Upper lobe of left lung (tissue), 6 donors: ENCODE measurements at regions not wholly inside any gene's neighbourhood (a gene's known extent, or its start where the extent isn't known, plus 50 kb on each side); places are given as distances from the start of the nearest gene placed in this dataset.

Experiments
- ATAC-seq, 2 donors: fragments of 200-7000 bp; cut with Tn5 transposase; one replicate each; pipeline ENCODE4 v1.9.1; 2022; ENCODE audit warnings: mild to moderate bottlenecking in 2 of 2, moderate library complexity in 2 of 2; ENCODE audit not compliant: low FRiP score in 2 of 2
- DNase-seq, 2 donors: peaks; one replicate each; pipeline ENCODE4 v3.0.0-alpha.2; 2019 to 2020
- H3K27ac ChIP-seq, 4 donors: fragments of 200-600 bp; sonication (generic); one replicate each; pipeline ENCODE4 v1.5.1; 2016 to 2019
- H3K27me3 ChIP-seq, 4 donors: fragments of 200-600 bp; sonication (generic); one replicate each; pipeline ENCODE4 v1.5.1; 2017 to 2019
- H3K36me3 ChIP-seq, 4 donors: fragments of 200-600 bp; sonication (generic); one replicate each; pipeline ENCODE4 v1.5.1; 2016 to 2019
- H3K4me1 ChIP-seq, 4 donors: fragments of 200-600 bp; sonication (generic); one replicate each; pipeline ENCODE4 v1.5.1; 2018 to 2019
- H3K4me3 ChIP-seq, 4 donors: fragments of 200-600 bp; sonication (generic); one replicate each; pipeline ENCODE4 v1.5.1; 2017 to 2019; ENCODE audit warnings: mild to moderate bottlenecking in 2 of 4, moderate library complexity in 1 of 4
- H3K9me3 ChIP-seq, 4 donors: fragments of 200-600 bp; sonication (generic); one replicate each; pipeline ENCODE4 v1.5.1; 2018 to 2019
- EP300 ChIP-seq, 4 donors: sonication (generic); formaldehyde crosslinking; IDR thresholded peaks; one replicate each; pipeline ENCODE4 v1.5.1; 2017; ENCODE audit warnings: antibody characterized with exemption in 4 of 4, control low read depth in 2 of 4
- POLR2A ChIP-seq, 4 donors: fragments of 450-650 bp; IDR thresholded peaks; one replicate each; pipeline ENCODE4 v1.5.1; 2016 to 2017; ENCODE audit warnings: antibody characterized with exemption in 4 of 4, mild to moderate bottlenecking in 2 of 4
- POLR2AphosphoS5 ChIP-seq, 2 donors: sonication (generic); formaldehyde crosslinking; IDR thresholded peaks; one replicate each; pipeline ENCODE4 v1.5.1; 2017; ENCODE audit warnings: antibody characterized with exemption in 2 of 2
- WGBS, 2 donors: methylation state at CpG; one replicate each; pipeline ENCODE4 v1.1.5; 2017 to 2018; 5-methylcytosine and 5-hydroxymethylcytosine counted together
- TF ChIP-seq, protein P1 (sequence below), 6 experiments: fragments of 450-650 bp in 4 of 6; fragments of 200-600 bp in 2 of 6; sonication (generic) in 2 of 6; IDR thresholded peaks; one replicate each; pipeline ENCODE4 v1.5.1; 2016 to 2019; ENCODE audit warnings: antibody characterized with exemption in 6 of 6
- donor health status: DM: no; HTN: no; CAD: no; lungs with moderate emphysema.
- donor health status: DM: no; HTN: yes; CAD: no; lungs with severe emphysema.

DNA sequence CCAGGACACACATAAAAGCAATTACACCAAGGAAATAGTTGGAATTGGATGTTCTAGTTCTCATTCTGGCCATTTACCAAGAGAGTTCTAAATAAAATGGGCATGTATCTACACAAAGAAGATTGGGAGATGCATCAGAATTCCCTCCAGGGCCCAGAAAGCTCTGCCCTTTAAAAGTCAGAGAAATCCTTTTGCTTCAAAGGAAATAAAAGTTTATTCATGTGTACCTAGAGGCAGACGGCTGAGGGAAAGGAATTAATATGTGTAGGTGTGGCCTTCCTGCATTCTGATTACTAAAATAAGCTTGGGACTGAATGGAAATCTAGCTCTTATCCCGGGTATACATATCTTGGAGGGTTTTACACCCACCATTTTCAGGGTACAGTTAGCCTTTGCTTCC, 719.4 kb downstream of the SEMA5A start:
- no peak for ATAC-seq
- H3K27ac ChIP-seq, result no peak overlapping the region

DNA sequence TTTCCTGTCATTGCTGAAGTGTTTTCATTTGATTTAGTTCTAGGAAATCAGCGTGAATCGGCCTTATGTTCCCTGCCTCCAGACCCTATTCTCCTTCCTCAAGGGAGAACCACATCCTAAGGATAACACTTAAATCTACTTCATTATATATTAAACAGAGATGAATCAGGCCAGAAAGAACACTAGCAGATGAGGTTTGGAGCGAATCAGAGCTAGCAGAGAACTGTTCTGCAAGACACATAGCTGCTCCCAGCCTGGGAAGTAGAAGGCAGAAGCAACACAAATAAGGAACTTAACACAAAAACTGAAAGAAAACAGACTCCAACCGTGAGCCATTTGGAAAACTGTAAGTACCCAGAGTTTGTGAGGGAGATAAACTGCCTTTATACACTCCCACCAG, 718.2 kb downstream of the SEMA5A start:
- H3K4me3 ChIP-seq, result no peak overlapping the region
- no peaks in the 10 kb centered on the region for H3K4me1 ChIP-seq
- no peaks in the 10 kb centered on the region for H3K36me3 ChIP-seq
- ATAC-seq (no peak), DNase-seq (no peak)
- no peaks in the 10 kb centered on the region for H3K27me3 ChIP-seq
- H3K9me3 ChIP-seq, result no peaks in the 10 kb centered on the region
- peak overlapping the region in 3 of 4 donors; percentile 0 to 54 (median 50) for H3K27ac ChIP-seq
- 51 to 61% methylated on average over 4 of the region's 4 CpGs for whole genome bisulfite sequencing, 2 donors
- TF ChIP-seq, protein P1, sequence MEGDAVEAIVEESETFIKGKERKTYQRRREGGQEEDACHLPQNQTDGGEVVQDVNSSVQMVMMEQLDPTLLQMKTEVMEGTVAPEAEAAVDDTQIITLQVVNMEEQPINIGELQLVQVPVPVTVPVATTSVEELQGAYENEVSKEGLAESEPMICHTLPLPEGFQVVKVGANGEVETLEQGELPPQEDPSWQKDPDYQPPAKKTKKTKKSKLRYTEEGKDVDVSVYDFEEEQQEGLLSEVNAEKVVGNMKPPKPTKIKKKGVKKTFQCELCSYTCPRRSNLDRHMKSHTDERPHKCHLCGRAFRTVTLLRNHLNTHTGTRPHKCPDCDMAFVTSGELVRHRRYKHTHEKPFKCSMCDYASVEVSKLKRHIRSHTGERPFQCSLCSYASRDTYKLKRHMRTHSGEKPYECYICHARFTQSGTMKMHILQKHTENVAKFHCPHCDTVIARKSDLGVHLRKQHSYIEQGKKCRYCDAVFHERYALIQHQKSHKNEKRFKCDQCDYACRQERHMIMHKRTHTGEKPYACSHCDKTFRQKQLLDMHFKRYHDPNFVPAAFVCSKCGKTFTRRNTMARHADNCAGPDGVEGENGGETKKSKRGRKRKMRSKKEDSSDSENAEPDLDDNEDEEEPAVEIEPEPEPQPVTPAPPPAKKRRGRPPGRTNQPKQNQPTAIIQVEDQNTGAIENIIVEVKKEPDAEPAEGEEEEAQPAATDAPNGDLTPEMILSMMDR (IDR thresholded peaks at IDR 0.05), result no peak
- TF ChIP-seq POLR2AphosphoS5 (IDR thresholded peaks at IDR 0.05), result no peak
- no peak for TF ChIP-seq POLR2A (IDR thresholded peaks at IDR 0.05)
- TF ChIP-seq EP300 (IDR thresholded peaks at IDR 0.05), result no peak

More for the DNA sequence above, 719.4 kb downstream of the SEMA5A start:
- Histone ChIP-seq H3K4me3 (no peak overlapping the region), H3K27me3 (no peaks in the 10 kb centered on the region), H3K36me3 (no peaks in the 10 kb centered on the region), H3K9me3 (no peaks in the 10 kb centered on the region), H3K4me1 (no peaks in the 10 kb centered on the region)
- no peak for DNase-seq
- TF ChIP-seq, protein P1 (IDR thresholded peaks at IDR 0.05), result no peak
- TF ChIP-seq EP300 (IDR thresholded peaks at IDR 0.05) (no peak), POLR2A (IDR thresholded peaks at IDR 0.05) (no peak), POLR2AphosphoS5 (IDR thresholded peaks at IDR 0.05) (no peak)
- 43 to 53% methylated on average over 2 of the region's 2 CpGs for WGBS, 2 donors

DNA sequence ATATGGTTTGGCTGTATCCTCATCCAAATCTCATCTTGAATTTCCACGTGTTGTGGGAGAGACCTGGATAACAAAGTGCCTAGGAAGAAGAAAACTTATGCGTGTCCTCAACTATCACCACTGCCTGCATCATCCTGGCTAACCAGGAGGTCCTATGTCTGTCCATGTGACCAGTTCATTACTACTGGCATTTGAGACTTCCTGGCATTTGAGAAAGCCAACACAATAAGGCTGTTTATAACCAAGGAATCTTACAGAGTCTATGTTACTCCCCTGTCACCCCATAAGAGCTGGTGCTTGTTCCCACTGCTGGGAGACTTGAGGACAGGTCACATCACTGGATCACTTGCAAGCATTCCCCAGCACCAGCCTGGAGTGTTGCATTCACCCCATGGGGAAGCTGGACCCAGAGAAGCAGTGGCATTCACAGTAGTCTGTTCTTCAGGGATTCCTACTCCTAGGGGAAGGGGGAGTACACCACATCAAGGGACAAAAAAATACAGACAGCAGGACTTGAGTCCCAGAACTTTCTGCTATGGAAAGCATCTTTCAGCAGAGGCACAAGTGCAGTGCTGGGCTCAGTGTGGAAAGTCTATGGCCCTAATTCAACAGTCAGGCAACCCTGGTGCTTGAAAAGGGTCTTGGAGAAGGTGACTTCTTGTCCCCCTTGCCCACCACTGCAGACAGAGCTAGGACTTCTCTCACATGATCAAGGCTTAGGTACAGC, 717.1 kb downstream of the SEMA5A start:
- DNase-seq, result no peak
- Histone ChIP-seq H3K27ac (peak overlapping the region; percentile 23 to 54 (median 42)), H3K4me1 (no peaks in the 10 kb centered on the region), H3K9me3 (no peaks in the 10 kb centered on the region), H3K36me3 (no peaks in the 10 kb centered on the region), H3K27me3 (no peaks in the 10 kb centered on the region), H3K4me3 (no peak overlapping the region)
- ATAC-seq, result peak; percentile 16 to 43
- TF ChIP-seq, protein P1 (IDR thresholded peaks at IDR 0.05), result no peak
- TF ChIP-seq EP300 (IDR thresholded peaks at IDR 0.05) (no peak), POLR2A (IDR thresholded peaks at IDR 0.05) (no peak), POLR2AphosphoS5 (IDR thresholded peaks at IDR 0.05) (no peak)
- WGBS, 2 donors, result 86 to 94% methylated on average over 2 of the region's 2 CpGs

DNA sequence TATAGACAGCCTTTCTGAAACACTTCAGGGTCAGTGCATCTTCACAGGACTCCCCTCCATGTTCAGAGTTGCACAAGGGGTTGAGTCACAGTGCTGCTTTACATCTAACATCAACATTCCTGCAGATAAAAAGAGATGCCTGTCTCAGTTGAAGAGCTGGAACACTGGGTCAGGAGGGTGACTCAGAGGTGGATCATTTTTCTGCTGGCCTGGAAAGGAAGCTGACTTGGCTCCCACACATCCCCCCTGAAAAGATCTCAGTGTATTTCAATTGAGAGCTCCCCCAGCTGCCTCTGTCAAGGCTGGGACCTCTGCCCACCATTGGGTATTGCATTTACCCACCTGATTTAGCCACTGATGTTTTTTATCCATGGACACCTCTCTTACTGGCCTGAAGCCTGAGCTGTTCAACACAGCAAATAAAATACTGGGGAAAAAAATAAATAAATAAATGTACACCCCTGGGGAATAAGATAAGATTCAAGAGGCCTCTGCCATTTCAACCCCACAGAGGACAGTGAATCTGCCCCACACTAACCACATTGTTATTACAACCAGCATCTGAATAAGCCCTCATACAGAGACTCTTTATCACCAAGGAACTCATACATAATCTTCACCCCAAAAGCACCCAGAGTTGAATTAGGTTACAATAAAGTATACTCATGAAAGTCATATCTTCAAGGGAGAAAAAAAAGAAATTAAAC, 716.4 kb downstream of the SEMA5A start:
- no peaks in the 10 kb centered on the region for H3K4me1 ChIP-seq

More for the DNA sequence above, 716.4 kb downstream of the SEMA5A start:
- Histone ChIP-seq H3K27me3 (no peaks in the 10 kb centered on the region), H3K36me3 (no peaks in the 10 kb centered on the region), H3K9me3 (no peaks in the 10 kb centered on the region), H3K27ac (peak overlapping the region in 2 of 4 donors; percentile 23 to 50), H3K4me3 (no peak overlapping the region)
- TF ChIP-seq EP300 (IDR thresholded peaks at IDR 0.05) (no peak), POLR2AphosphoS5 (IDR thresholded peaks at IDR 0.05) (peak; percentile 16 to 21), POLR2A (IDR thresholded peaks at IDR 0.05) (no peak)
- TF ChIP-seq, protein P1 (IDR thresholded peaks at IDR 0.05), result no peak
- no peak for DNase-seq
- ATAC-seq, result peak; percentile 55 to 75
